Fibroblast of skin of left biceps (primary cell): ENCODE measurements at regions not wholly inside any gene's neighbourhood (a gene's known extent, or its start where the extent isn't known, plus 50 kb on each side); places are given as distances from the start of the nearest gene placed in this dataset.

ENCODE experiments used
- DNase-seq, 2 experiments: peaks; one replicate each; pipeline ENCODE4 v3.0.0-alpha.2; 2013; ENCODE audit warnings: low read depth in 2 of 2

GRCh38 chr3:106018929-106019550 is 150.2 kb upstream of the CBLB start:
- DNase-seq = no peak

- no peak for DNase-seq
These were observed 154.1 kb upstream of the CBLB start for GRCh38 chr3:106022913-106023312.

- no peak for DNase-seq
These were observed 156.4 kb upstream of the CBLB start for GRCh38 chr3:106025151-106025722.

GRCh38 chr3:106029954-106030626 is 161.3 kb upstream of the CBLB start:
- no peak for DNase-seq

GRCh38 chr3:106030627-106030963 is 161.8 kb upstream of the CBLB start:
- DNase-seq = no peak

GRCh38 chr3:106032479-106032878 is 163.7 kb upstream of the CBLB start:
- no peak for DNase-seq

- no peak for DNase-seq
These were observed 164.8 kb upstream of the CBLB start for GRCh38 chr3:106033654-106034053.

- no peak for DNase-seq
These were observed 165.5 kb upstream of the CBLB start for GRCh38 chr3:106034313-106034712.

- DNase-seq = no peak
These were observed 166.8 kb upstream of the CBLB start for GRCh38 chr3:106035619-106036018.

- no peak for DNase-seq
These were observed 167.9 kb upstream of the CBLB start for GRCh38 chr3:106036696-106037095.

GRCh38 chr3:106047221-106047620 is 178.4 kb upstream of the CBLB start:
- no peak for DNase-seq

GRCh38 chr3:106048946-106049481 is 180.2 kb upstream of the CBLB start:
- DNase-seq = no peak

GRCh38 chr3:106049821-106050220 is 181.0 kb upstream of the CBLB start:
- DNase-seq = no peak

- no peak for DNase-seq
These were observed 188.1 kb upstream of the CBLB start for GRCh38 chr3:106056931-106057330.

GRCh38 chr3:106058475-106058874 is 189.7 kb upstream of the CBLB start:
- no peak for DNase-seq

GRCh38 chr3:106059953-106060517 is 191.2 kb upstream of the CBLB start:
- DNase-seq = no peak

GRCh38 chr3:106063909-106064308 is 195.1 kb upstream of the CBLB start:
- no peak for DNase-seq

GRCh38 chr3:106065831-106066230 is 197.0 kb upstream of the CBLB start:
- DNase-seq = no peak

GRCh38 chr3:106067711-106068110 is 198.9 kb upstream of the CBLB start:
- no peak for DNase-seq

GRCh38 chr3:106068381-106068780 is 199.6 kb upstream of the CBLB start:
- DNase-seq = no peak

GRCh38 chr3:106068795-106069194 is 200.0 kb upstream of the CBLB start:
- DNase-seq = peak in 1 of 2 experiments; percentile 13

GRCh38 chr3:106070187-106070586 is 201.4 kb upstream of the CBLB start:
- no peak for DNase-seq

- no peak for DNase-seq
These were observed 202.5 kb upstream of the CBLB start for GRCh38 chr3:106071306-106071705.
